ENCODE measurements at regions not wholly inside any gene's neighbourhood (a gene's known extent, or its start where the extent isn't known, plus 50 kb on each side); places are given as distances from the start of the nearest gene placed in this dataset.

DNA sequence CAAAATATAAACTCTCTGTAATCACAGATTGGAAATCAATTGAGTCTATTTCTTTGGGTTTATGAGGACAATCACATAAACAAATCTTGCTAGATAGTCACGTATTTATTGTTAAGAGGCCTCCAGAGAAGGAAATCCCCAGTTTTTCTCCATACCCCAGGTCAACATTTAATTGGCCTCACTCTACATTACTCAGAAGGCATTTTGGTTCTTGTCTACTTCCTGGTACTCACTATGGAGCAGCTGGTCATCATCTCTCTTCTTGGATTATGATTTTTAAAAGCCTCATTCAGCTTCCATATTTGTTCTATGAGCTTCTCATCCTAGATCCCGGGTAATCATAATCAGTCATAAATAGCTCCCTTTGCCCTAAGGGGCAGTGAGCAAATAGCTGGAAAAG lies 81.6 kb upstream of the LNX1 start:
- Mint-ChIP-seq H3K27ac (no peak overlapping the region), H3K4me1 (no peaks in the 10 kb centered on the region), H3K27me3 (peaks cover 3 to 12% of the 10 kb centered on the region in 2 donors), H3K36me3 (no peaks in the 10 kb centered on the region), H3K9me3 (peaks cover 0 to 2% (median 0%) of the 10 kb centered on the region in 5 donors), H3K4me3 (no peak overlapping the region)
- Histone ChIP-seq H3K9me3 (ENCODE audit: low read length) (no peaks in the 10 kb centered on the region), H3K27me3 (ENCODE audit: insufficient read depth, low read length, poor library complexity, severe bottlenecking) (no peaks in the 10 kb centered on the region), H3K27ac (ENCODE audit: low read depth, low read length) (no peak overlapping the region), H3K36me3 (ENCODE audit: insufficient read depth, low read length) (no peaks in the 10 kb centered on the region), H3K4me1 (ENCODE audit: insufficient read depth, low read length) (no peaks in the 10 kb centered on the region), H3K4me3 (ENCODE audit: low read length) (no peak overlapping the region)
- DNase-seq: no peak
- POLR2A ChIA-PET: no interaction called here
- CTCF ChIA-PET: no interaction called here

DNA sequence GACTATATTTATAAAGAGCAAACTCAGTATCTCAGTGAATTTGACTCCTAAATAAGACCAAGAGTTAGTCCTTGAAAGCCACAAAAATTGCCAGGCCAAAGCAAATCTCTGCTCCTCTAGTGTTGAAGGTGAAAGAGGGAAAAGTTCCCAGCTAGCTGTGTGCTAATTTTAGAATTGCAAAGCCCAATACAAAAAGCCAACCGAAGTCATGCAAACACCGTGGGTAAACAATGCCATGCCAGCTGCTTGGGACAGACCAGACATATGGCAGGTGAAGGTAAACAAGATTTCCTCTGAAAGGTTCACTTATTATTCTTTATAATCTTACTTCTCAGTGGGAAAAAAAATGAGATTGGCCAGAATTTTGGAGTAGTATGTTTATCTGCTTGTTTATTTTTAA lies 80.5 kb upstream of the LNX1 start:
- peaks cover 2 to 12% of the 10 kb centered on the region in 2 donors for H3K27me3 Mint-ChIP-seq
- ChIA-PET POLR2A (no interaction called here), CTCF (no interaction called here)
- no peaks in the 10 kb centered on the region for H3K27me3 ChIP-seq (ENCODE audit: insufficient read depth, low read length, poor library complexity, severe bottlenecking)
- no peak overlapping the region for H3K27ac ChIP-seq (ENCODE audit: low read depth, low read length)
- H3K4me3 Mint-ChIP-seq: no peak overlapping the region
- H3K9me3 Mint-ChIP-seq: peaks cover 0 to 5% (median 2%) of the 10 kb centered on the region in 5 donors
- H3K4me3 ChIP-seq (ENCODE audit: low read length): no peak overlapping the region
- no peak overlapping the region for H3K27ac Mint-ChIP-seq
- DNase-seq: no peak
- no peaks in the 10 kb centered on the region for H3K9me3 ChIP-seq (ENCODE audit: low read length)
- no peaks in the 10 kb centered on the region for H3K36me3 ChIP-seq (ENCODE audit: insufficient read depth, low read length)
- H3K4me1 Mint-ChIP-seq: no peaks in the 10 kb centered on the region
- H3K4me1 ChIP-seq (ENCODE audit: insufficient read depth, low read length): no peaks in the 10 kb centered on the region
- H3K36me3 Mint-ChIP-seq: no peaks in the 10 kb centered on the region

GRCh38 chr4:53659737-53660136 lies 68.5 kb upstream of the LNX1 start:
- Mint-ChIP-seq H3K36me3 (no peaks in the 10 kb centered on the region), H3K4me3 (no peak overlapping the region), H3K27ac (no peak overlapping the region), H3K27me3 (peaks cover 3 to 4% of the 10 kb centered on the region in 2 donors), H3K9me3 (peaks cover 0 to 2% (median 0%) of the 10 kb centered on the region in 5 donors), H3K4me1 (no peaks in the 10 kb centered on the region)
- Histone ChIP-seq H3K4me1 (ENCODE audit: insufficient read depth, low read length) (no peaks in the 10 kb centered on the region), H3K27me3 (ENCODE audit: insufficient read depth, low read length, poor library complexity, severe bottlenecking) (no peaks in the 10 kb centered on the region), H3K4me3 (ENCODE audit: low read length) (no peak overlapping the region), H3K9me3 (ENCODE audit: low read length) (no peaks in the 10 kb centered on the region), H3K27ac (ENCODE audit: low read depth, low read length) (no peak overlapping the region), H3K36me3 (ENCODE audit: insufficient read depth, low read length) (no peaks in the 10 kb centered on the region)
- ChIA-PET CTCF (no interaction called here), POLR2A (no interaction called here)
- no peak for DNase-seq

- H3K4me3 Mint-ChIP-seq: no peak overlapping the region
- peaks cover 3 to 4% of the 10 kb centered on the region in 2 donors for H3K27me3 Mint-ChIP-seq
- Histone ChIP-seq H3K4me1 (ENCODE audit: insufficient read depth, low read length) (no peaks in the 10 kb centered on the region), H3K27ac (ENCODE audit: low read depth, low read length) (no peak overlapping the region), H3K9me3 (ENCODE audit: low read length) (no peaks in the 10 kb centered on the region), H3K27me3 (ENCODE audit: insufficient read depth, low read length, poor library complexity, severe bottlenecking) (no peaks in the 10 kb centered on the region), H3K36me3 (ENCODE audit: insufficient read depth, low read length) (no peaks in the 10 kb centered on the region), H3K4me3 (ENCODE audit: low read length) (no peak overlapping the region)
- H3K4me1 Mint-ChIP-seq: no peaks in the 10 kb centered on the region
- DNase-seq: no peak
- POLR2A ChIA-PET: no interaction called here
- peaks cover 0 to 2% (median 0%) of the 10 kb centered on the region in 5 donors for H3K9me3 Mint-ChIP-seq
- no peak overlapping the region for H3K27ac Mint-ChIP-seq
- no peaks in the 10 kb centered on the region for H3K36me3 Mint-ChIP-seq
- CTCF ChIA-PET: no interaction called here
Measured at GRCh38 chr4:53659112-53659511, 67.8 kb upstream of the LNX1 start.

DNA sequence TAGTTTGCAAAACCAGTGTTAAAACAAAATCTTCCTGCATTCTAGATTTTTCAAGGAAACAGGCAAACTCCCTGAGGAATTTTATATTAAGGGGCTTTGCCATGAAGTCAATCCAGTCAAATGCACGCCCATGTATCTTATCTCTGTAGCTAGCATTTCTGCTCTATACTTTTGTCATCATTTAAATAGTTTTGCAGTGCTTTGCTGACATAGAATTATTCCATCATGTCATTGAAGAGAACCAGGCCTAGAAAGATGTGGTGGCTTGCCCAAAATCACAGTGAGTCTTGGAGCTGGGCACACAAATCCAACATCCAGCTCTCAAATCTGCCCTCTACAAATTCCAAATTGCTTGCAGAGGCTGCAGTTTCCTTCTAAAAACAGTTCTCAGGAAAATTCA lies 66.7 kb upstream of the LNX1 start:
- H3K4me1 ChIP-seq (ENCODE audit: insufficient read depth, low read length): no peaks in the 10 kb centered on the region
- Mint-ChIP-seq H3K27ac (no peak overlapping the region), H3K36me3 (no peaks in the 10 kb centered on the region), H3K9me3 (peaks cover 0 to 2% (median 0%) of the 10 kb centered on the region in 5 donors), H3K4me3 (no peak overlapping the region), H3K27me3 (peaks cover 3 to 4% of the 10 kb centered on the region in 2 donors), H3K4me1 (no peaks in the 10 kb centered on the region)
- CTCF ChIA-PET: no interaction called here
- H3K9me3 ChIP-seq (ENCODE audit: low read length): no peaks in the 10 kb centered on the region
- H3K27ac ChIP-seq (ENCODE audit: low read depth, low read length): no peak overlapping the region
- POLR2A ChIA-PET: no interaction called here
- no peaks in the 10 kb centered on the region for H3K36me3 ChIP-seq (ENCODE audit: insufficient read depth, low read length)
- H3K4me3 ChIP-seq (ENCODE audit: low read length): no peak overlapping the region
- DNase-seq: no peak
- H3K27me3 ChIP-seq (ENCODE audit: insufficient read depth, low read length, poor library complexity, severe bottlenecking): no peaks in the 10 kb centered on the region

DNA sequence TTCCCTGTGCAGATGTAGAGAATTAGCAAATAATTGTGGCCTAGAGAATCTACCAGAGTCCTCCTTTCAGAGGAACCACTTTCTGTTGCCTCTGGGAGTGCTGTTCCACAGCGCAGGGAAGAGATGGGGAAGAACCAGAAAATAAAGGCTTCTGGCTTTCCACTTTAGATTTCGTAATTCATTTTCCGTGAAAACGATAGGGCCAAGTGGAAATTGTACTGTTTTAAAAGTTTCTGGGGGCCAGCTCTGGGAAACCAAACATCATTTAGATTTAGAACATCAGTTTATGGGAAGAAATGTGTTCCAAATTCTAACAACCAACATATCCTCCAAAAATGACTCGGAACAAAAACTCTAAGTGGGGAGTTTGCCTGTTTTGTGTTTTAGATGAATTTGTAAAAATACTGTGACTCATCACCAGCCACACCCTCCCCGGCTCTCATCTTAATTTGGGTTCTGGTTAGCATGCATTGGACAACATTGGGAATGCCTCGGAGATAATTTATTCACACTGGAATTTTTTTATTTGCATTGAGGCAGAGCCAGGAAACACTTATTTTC lies 65.2 kb upstream of the LNX1 start:
- ChIA-PET CTCF (no interaction called here), POLR2A (no interaction called here)
- no peak overlapping the region for H3K27ac Mint-ChIP-seq
- DNase-seq: no peak
- no peaks in the 10 kb centered on the region for H3K4me1 Mint-ChIP-seq
- Histone ChIP-seq H3K27ac (ENCODE audit: low read depth, low read length) (no peak overlapping the region), H3K27me3 (ENCODE audit: insufficient read depth, low read length, poor library complexity, severe bottlenecking) (no peaks in the 10 kb centered on the region), H3K36me3 (ENCODE audit: insufficient read depth, low read length) (no peaks in the 10 kb centered on the region), H3K4me3 (ENCODE audit: low read length) (no peak overlapping the region), H3K9me3 (ENCODE audit: low read length) (no peaks in the 10 kb centered on the region), H3K4me1 (ENCODE audit: insufficient read depth, low read length) (no peaks in the 10 kb centered on the region)
- no peaks in the 10 kb centered on the region for H3K36me3 Mint-ChIP-seq
- H3K9me3 Mint-ChIP-seq: peaks cover 0 to 2% (median 0%) of the 10 kb centered on the region in 5 donors
- no peak overlapping the region for H3K4me3 Mint-ChIP-seq
- peaks cover 3 to 4% of the 10 kb centered on the region in 2 donors for H3K27me3 Mint-ChIP-seq

GRCh38 chr4:53654300-53654758 lies 63.0 kb upstream of the LNX1 start:
- no peak overlapping the region for H3K4me3 ChIP-seq (ENCODE audit: low read length)
- Mint-ChIP-seq H3K9me3 (peaks cover 0 to 3% (median 0%) of the 10 kb centered on the region in 5 donors), H3K4me1 (no peaks in the 10 kb centered on the region), H3K36me3 (no peaks in the 10 kb centered on the region), H3K4me3 (no peak overlapping the region), H3K27ac (no peak overlapping the region), H3K27me3 (peaks cover 4% of the 10 kb centered on the region in 2 donors)
- no peak for DNase-seq
- H3K27me3 ChIP-seq (ENCODE audit: insufficient read depth, low read length, poor library complexity, severe bottlenecking): no peaks in the 10 kb centered on the region
- POLR2A ChIA-PET: no interaction called here
- no peak overlapping the region for H3K27ac ChIP-seq (ENCODE audit: low read depth, low read length)
- H3K4me1 ChIP-seq (ENCODE audit: insufficient read depth, low read length): no peaks in the 10 kb centered on the region
- H3K9me3 ChIP-seq (ENCODE audit: low read length): no peaks in the 10 kb centered on the region
- CTCF ChIA-PET: no interaction called here
- no peaks in the 10 kb centered on the region for H3K36me3 ChIP-seq (ENCODE audit: insufficient read depth, low read length)

GRCh38 chr4:53653484-53654053 lies 62.3 kb upstream of the LNX1 start:
- DNase-seq: no peak
- Histone ChIP-seq H3K27ac (ENCODE audit: low read depth, low read length) (no peak overlapping the region), H3K4me1 (ENCODE audit: insufficient read depth, low read length) (no peaks in the 10 kb centered on the region), H3K4me3 (ENCODE audit: low read length) (no peak overlapping the region), H3K9me3 (ENCODE audit: low read length) (no peaks in the 10 kb centered on the region), H3K27me3 (ENCODE audit: insufficient read depth, low read length, poor library complexity, severe bottlenecking) (no peaks in the 10 kb centered on the region), H3K36me3 (ENCODE audit: insufficient read depth, low read length) (no peaks in the 10 kb centered on the region)
- no peak overlapping the region for H3K4me3 Mint-ChIP-seq
- H3K27me3 Mint-ChIP-seq: peaks cover 3 to 4% of the 10 kb centered on the region in 2 donors
- H3K9me3 Mint-ChIP-seq: peaks cover 0 to 3% (median 0%) of the 10 kb centered on the region in 5 donors
- H3K36me3 Mint-ChIP-seq: no peaks in the 10 kb centered on the region
- H3K27ac Mint-ChIP-seq: no peak overlapping the region
- POLR2A ChIA-PET: no interaction called here
- no peaks in the 10 kb centered on the region for H3K4me1 Mint-ChIP-seq
- CTCF ChIA-PET: no interaction called here
